NT2/D1 (cell line): ENCODE measurements at regions not wholly inside any gene's neighbourhood (a gene's known extent, or its start where the extent isn't known, plus 50 kb on each side); places are given as distances from the start of the nearest gene placed in this dataset.

Experiments
- SUZ12 ChIP-seq: IDR thresholded peaks from 2 replicates; pipeline ENCODE4 v1.6.1; 2011; ENCODE audit not compliant: insufficient read length, insufficient read depth; ENCODE audit errors: extremely low read depth
- YY1 ChIP-seq: IDR thresholded peaks from 2 replicates; pipeline ENCODE4 v1.6.1; 2011; ENCODE audit not compliant: insufficient read length, insufficient read depth

- TF ChIP-seq YY1 (no peak), SUZ12 (no peak)
These were observed 283.8 kb downstream of the C3orf38 start for GRCh38 chr3:88433568-88433967.
